NCI-H1930 (cell line): ENCODE measurements at regions not wholly inside any gene's neighbourhood (a gene's known extent, or its start where the extent isn't known, plus 50 kb on each side); places are given as distances from the start of the nearest gene placed in this dataset.
A peak's percentile ranks its signal among the peaks of the same experiment; 100 is the strongest.

ENCODE experiments used
- DNase-seq, 2 experiments: peaks; one replicate each; lab custom pipeline; 2025; lab: John Stamatoyannopoulos, UW

DNA sequence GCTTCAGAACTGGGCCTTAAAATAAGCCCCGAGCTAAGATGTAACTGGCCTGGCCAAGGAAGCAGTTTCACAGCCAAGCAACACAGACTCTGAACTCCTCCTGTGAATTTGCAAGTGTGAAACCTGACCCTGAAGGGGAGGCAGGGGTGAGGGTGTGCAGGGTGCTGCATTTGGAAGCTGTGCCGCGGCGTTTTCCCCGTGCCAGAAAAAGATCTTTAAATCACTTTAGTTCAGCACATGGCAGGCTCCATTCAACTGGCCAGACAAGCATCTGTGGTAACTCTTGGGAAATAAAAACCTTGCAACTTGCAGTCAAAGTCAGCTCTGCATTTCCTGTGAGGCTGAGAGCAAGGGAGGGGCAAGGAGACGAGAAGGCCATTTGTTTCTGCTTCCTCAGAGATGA, 209.3 kb upstream of the SOX11 start:
- DNase-seq: no peak

- no peak for DNase-seq
Observed at GRCh38 chr2:5484868-5485267, 207.3 kb upstream of the SOX11 start.

GRCh38 chr2:5491523-5491922, 200.7 kb upstream of the SOX11 start:
- DNase-seq: no peak

DNA sequence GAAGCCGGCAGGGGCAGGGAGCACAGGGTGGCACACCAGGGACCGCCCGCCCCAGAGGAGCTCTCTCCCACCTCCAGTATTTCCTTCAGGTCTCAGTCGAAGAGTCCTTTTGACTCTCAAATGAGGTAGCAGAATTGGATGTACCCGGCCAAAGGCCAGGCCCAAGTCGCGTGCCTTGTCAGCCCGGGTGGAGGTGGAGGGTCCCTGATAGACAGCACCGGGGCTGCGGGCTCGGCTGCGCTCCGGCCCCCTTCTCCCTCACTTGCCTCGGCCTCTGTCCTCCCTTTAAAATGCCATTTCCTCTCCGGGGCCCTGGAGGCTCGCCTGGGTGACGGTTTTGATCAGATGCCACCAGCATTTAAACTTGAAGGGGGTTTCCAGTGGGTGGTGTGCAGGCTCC, 198.9 kb upstream of the SOX11 start:
- no peak for DNase-seq

- no peak for DNase-seq
Observed at GRCh38 chr2:5494212-5494611, 198.0 kb upstream of the SOX11 start.

- no peak for DNase-seq
Observed at GRCh38 chr2:5495586-5495985, 196.6 kb upstream of the SOX11 start.

DNA sequence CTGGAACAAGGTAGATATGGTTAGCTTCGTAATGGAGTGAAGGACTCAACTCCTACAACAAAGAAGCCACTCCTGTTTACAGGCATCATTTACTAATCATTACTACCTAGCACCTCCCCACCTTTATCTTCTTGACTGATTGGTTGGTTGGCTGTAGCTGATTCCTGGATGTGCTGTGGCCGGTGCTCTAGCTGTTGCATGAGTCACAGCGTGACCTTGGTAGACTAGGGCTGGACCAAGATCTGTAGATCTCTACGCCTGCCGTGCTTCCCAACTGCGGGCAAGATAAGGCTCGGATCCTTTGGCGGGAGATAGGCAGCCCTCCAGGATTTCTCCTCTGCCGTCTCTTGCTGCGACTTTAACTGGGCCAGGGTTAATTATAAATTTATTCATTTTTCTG, 194.3 kb upstream of the SOX11 start:
- no peak for DNase-seq

GRCh38 chr2:5501807-5502206, 190.4 kb upstream of the SOX11 start:
- DNase-seq: no peak

DNA sequence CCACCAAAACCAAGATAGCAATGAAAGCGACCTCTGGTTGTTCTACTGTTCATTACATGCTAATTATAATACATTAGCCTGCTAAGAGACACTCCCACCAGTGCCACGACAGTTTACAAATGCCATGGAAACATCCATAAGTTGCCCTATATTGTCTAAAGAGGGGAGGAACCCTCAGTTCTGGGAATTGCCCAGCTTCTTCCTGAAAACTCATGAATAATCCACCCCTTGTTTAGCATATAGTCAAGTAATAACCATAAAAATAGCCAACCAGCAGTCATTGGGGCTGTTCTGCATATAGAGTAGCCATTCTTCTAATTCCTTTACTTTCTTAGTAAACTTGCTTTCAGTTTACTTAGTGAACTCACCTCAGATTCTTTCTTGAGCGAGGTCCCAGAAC, 189.8 kb upstream of the SOX11 start:
- DNase-seq: no peak

DNA sequence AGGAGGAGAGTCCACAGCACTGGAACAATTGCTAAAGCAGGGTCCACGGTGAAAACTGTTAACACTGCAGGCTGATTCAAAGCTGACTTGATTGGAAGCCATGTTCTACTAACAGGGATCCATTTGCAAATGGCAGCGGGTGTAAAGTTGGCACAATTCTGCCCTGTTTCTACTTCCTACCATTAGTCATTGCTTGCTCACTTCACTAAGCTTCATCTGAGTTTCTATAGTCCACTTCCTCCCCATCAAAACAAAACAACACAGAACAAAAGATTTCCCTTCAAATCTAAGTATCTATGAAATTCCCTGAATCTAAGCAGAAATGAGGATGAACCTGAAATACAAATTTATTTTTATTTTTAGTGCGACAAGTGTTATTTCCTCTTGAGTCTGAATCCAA, 187.4 kb upstream of the SOX11 start:
- DNase-seq: no peak

DNA sequence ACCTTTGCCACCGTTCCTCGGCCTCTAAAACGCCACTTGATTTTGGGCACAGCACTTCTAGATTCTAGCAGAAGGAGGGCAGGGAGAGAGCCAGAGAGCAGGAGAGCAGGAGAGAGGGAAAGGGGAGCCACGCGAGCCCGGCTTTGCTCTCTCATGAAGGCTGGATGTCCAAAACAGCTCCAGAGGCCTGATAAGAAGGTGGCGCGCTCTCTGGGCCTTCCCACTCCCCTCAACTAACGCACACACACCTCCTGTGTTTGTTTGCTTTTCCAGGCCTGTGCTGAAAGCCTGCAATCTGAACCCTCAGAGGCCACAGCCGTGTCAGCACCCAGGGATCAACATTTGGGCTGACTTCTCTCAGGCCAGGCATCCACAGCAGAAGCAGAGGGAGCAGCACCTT, 184.8 kb upstream of the SOX11 start:
- DNase-seq: no peak

DNA sequence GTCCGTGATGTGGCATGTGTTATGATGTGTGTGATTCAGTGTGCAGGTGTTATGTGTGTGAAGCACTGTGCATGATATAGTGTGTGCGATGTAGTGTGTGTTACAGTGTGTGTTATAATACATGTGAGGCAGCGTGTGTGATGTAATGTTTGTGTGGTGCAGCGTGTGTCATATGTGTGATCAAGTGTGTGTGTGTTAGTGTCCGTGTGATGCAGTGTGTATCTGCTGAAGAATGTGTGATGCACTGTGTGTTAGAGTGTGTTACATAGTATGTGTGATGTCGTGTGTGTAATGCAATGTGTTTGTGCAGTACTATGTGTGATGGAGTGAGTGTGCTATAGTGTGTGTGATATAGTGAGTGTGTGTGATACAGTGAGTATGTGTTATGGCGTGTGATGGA, 182.8 kb upstream of the SOX11 start:
- no peak for DNase-seq

GRCh38 chr2:5510082-5510481, 182.1 kb upstream of the SOX11 start:
- no peak for DNase-seq

GRCh38 chr2:5515693-5516092, 176.5 kb upstream of the SOX11 start:
- DNase-seq: no peak

- DNase-seq: no peak
Observed at GRCh38 chr2:5519286-5519685, 172.9 kb upstream of the SOX11 start.

GRCh38 chr2:5520463-5520972, 171.7 kb upstream of the SOX11 start:
- peak in 1 of 2 experiments; percentile 16 for DNase-seq

DNA sequence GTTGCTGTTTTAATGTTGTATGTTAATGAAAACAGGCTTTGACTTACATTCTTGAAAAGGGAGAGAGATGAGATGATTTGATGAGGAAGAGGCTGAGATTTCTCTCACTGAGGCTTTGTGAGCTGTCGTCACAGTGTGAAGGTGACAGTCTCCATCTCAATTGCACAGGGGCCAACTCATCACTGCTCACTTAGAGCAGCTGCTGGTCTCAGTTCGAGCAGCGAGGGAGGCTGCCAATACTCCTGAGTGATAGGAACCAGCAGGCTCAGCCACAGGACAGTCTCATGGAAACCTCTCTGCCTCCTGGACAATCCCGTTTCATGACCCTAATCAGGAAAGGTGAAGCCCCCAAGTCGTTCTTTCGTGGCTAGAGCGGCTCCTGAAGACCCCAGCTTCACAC, 170.7 kb upstream of the SOX11 start:
- no peak for DNase-seq

- no peak for DNase-seq
Observed at GRCh38 chr2:5524551-5524950, 167.6 kb upstream of the SOX11 start.

- no peak for DNase-seq
Observed at GRCh38 chr2:5528706-5529105, 163.5 kb upstream of the SOX11 start.

GRCh38 chr2:5530011-5530696, 162.0 kb upstream of the SOX11 start:
- no peak for DNase-seq

- DNase-seq: no peak
Observed at GRCh38 chr2:5535301-5535700, 156.9 kb upstream of the SOX11 start.

GRCh38 chr2:5537180-5537688, 154.9 kb upstream of the SOX11 start:
- no peak for DNase-seq

- no peak for DNase-seq
Observed at GRCh38 chr2:5538313-5538712, 153.9 kb upstream of the SOX11 start.

DNA sequence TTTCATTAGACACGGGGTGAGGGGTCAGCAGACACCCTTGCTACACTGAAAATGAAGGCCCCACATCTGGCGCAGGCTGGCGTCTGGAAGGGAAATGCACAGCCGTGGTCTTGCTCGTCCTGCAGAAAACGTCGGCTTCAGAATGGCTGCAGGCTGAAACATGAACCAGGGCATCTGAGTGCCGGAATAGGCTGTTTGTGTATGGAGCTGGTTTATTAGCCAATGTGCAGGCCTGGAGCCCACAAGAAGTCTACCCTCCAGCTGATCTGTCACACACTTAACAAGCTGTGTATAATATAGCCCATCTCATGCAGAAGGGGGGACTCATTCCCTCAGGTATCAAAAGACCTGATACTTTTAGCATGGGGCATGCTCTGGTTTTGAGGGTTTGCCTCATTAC, 153.4 kb upstream of the SOX11 start:
- DNase-seq: no peak
